MM.1S (cell line): ENCODE measurements at regions not wholly inside any gene's neighbourhood (a gene's known extent, or its start where the extent isn't known, plus 50 kb on each side); places are given as distances from the start of the nearest gene placed in this dataset.

Experiments used
- DNase-seq: peaks from one replicate; pipeline ENCODE4 v3.0.0-alpha.2; 2015
- H2AFZ ChIP-seq: fragments of 300-600 bp; sonication (generic); 2 replicates; pipeline ENCODE4 v1.6.0; 2016; ENCODE audit warnings: antibody characterized with exemption, low read length
- H3F3A ChIP-seq: fragments of 300-600 bp; sonication (generic); 2 replicates; pipeline ENCODE4 v1.6.1; 2016; ENCODE audit warnings: mild to moderate bottlenecking, antibody characterized with exemption, low read length, moderate library complexity, mixed read lengths; ENCODE audit not compliant: insufficient read depth
- H3K27ac ChIP-seq: fragments of 300-600 bp; sonication (generic); 2 replicates; pipeline ENCODE4 v1.5.1; 2016; ENCODE audit warnings: mild to moderate bottlenecking, low read length
- H3K27me3 ChIP-seq: fragments of 300-600 bp; sonication (generic); replicated peaks from 2 replicates; pipeline ENCODE4 v1.6.0; 2016; ENCODE audit warnings: low read length; ENCODE audit not compliant: insufficient read depth
- H3K36me3 ChIP-seq: fragments of 300-600 bp; sonication (generic); replicated peaks from 2 replicates; pipeline ENCODE4 v1.6.1; 2016; ENCODE audit warnings: mild to moderate bottlenecking, low read length, mixed read lengths; ENCODE audit not compliant: insufficient read depth
- H3K4me1 ChIP-seq: fragments of 300-600 bp; sonication (generic); 2 replicates; pipeline ENCODE4 v1.6.1; 2016; ENCODE audit warnings: low read length, mixed read lengths
- H3K4me2 ChIP-seq: fragments of 300-600 bp; sonication (generic); 2 replicates; pipeline ENCODE4 v1.6.0; 2016; ENCODE audit warnings: low read depth, low read length
- H3K4me3 ChIP-seq: fragments of 300-600 bp; sonication (generic); 2 replicates; pipeline ENCODE4 v1.5.1; 2016; ENCODE audit warnings: low read length, mixed read lengths
- H3K79me2 ChIP-seq: fragments of 300-600 bp; sonication (generic); 2 replicates; pipeline ENCODE4 v1.6.1; 2016; ENCODE audit warnings: mixed run types, low read length, mixed read lengths
- H3K9ac ChIP-seq: fragments of 300-600 bp; sonication (generic); 2 replicates; pipeline ENCODE4 v1.6.1; 2016; ENCODE audit warnings: low read length, mixed read lengths
- H3K9me2 ChIP-seq: fragments of 300-600 bp; sonication (generic); replicated peaks from 2 replicates; pipeline ENCODE4 v1.6.1; 2016; ENCODE audit warnings: mild to moderate bottlenecking, low read length, mixed read lengths; ENCODE audit not compliant: insufficient read depth
- H3K9me3 ChIP-seq: fragments of 300-600 bp; sonication (generic); replicated peaks from 2 replicates; pipeline ENCODE4 v1.6.1; 2016; ENCODE audit warnings: mild to moderate bottlenecking, low read length, mixed read lengths; ENCODE audit not compliant: insufficient read depth
- H4K20me1 ChIP-seq: fragments of 300-600 bp; sonication (generic); 2 replicates; pipeline ENCODE4 v1.6.1; 2016; ENCODE audit warnings: mild to moderate bottlenecking, low read length, moderate library complexity, mixed read lengths; ENCODE audit not compliant: insufficient read depth
- CTCF ChIP-seq: fragments of 300-600 bp; sonication (generic); IDR thresholded peaks from 2 replicates; pipeline ENCODE4 v1.5.1; 2016; ENCODE audit warnings: antibody characterized with exemption, low read length, mixed read lengths
- EZH2 ChIP-seq: fragments of 300-600 bp; sonication (generic); optimal IDR thresholded peaks from 2 replicates; pipeline ENCODE3; 2017; ENCODE audit warnings: low read depth, mild to moderate bottlenecking, antibody characterized with exemption, low read length, mixed read lengths
- EZH2phosphoT487 ChIP-seq: fragments of 300-600 bp; sonication (generic); IDR thresholded peaks from 2 replicates; pipeline ENCODE4 v1.6.1; 2018; ENCODE audit warnings: antibody characterized with exemption, low read length

DNA sequence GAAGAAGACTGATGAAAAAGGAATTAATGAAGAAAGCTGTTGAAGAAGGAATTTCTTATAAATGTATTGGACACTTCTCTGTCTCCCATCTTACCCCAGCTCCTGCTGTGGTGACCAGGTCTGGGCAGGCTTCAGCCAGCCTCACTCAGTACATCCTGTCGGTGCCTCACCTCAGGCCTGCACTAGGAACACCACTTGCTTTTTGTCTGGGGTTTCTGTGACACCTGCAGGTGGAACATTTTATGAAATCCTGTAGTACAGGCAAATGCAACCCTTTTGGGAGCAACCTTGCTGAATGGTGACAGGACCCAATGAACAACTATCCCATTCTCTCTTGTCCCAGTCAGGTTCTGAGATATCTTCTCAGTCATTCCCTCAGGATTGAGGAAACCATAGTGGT is 129.7 kb downstream of the PRDM13 start:
- Histone ChIP-seq H3K9me3 (no peaks in the 10 kb centered on the region), H3K79me2 (no peaks in the 10 kb centered on the region), H3K27me3 (no peaks in the 10 kb centered on the region), H3K4me1 (peaks cover 21% of the 10 kb centered on the region), H3K4me3 (no peak overlapping the region), H3K9me2 (no peaks in the 10 kb centered on the region), H4K20me1 (no peaks in the 10 kb centered on the region), H3F3A (no peaks in the 10 kb centered on the region), H3K27ac (no peak overlapping the region), H3K4me2 (no peak overlapping the region), H3K36me3 (no peaks in the 10 kb centered on the region), H2AFZ (no peak overlapping the region), H3K9ac (no peak overlapping the region)
- peak; percentile 55 for DNase-seq
- TF ChIP-seq EZH2phosphoT487 (no peak), CTCF (peak; percentile 23)

- no peak overlapping the region for H3K27ac ChIP-seq
- peaks cover 13% of the 10 kb centered on the region for H3K4me1 ChIP-seq
- H3K9me3 ChIP-seq: no peaks in the 10 kb centered on the region
- no peak overlapping the region for H3K4me2 ChIP-seq
- no peak overlapping the region for H2AFZ ChIP-seq
- no peaks in the 10 kb centered on the region for H3K27me3 ChIP-seq
- H3K79me2 ChIP-seq: no peaks in the 10 kb centered on the region
- H3K9ac ChIP-seq: no peak overlapping the region
- no peaks in the 10 kb centered on the region for H3F3A ChIP-seq
- H3K4me3 ChIP-seq: no peak overlapping the region
- H3K9me2 ChIP-seq: no peaks in the 10 kb centered on the region
- no peaks in the 10 kb centered on the region for H4K20me1 ChIP-seq
- DNase-seq: no peak
- no peaks in the 10 kb centered on the region for H3K36me3 ChIP-seq
- no peak for TF ChIP-seq CTCF
Measured at GRCh38 chr6:99739526-99739925, 132.9 kb downstream of the PRDM13 start.

- Histone ChIP-seq H4K20me1 (no peaks in the 10 kb centered on the region), H3K9me3 (no peaks in the 10 kb centered on the region), H3K9ac (no peak overlapping the region), H3K27me3 (no peaks in the 10 kb centered on the region), H3K4me1 (0 out of 2 replicates have a peak, but pooled peaks cover 5% of the 10 kb centered on the region), H2AFZ (no peak overlapping the region), H3K9me2 (no peaks in the 10 kb centered on the region), H3K4me2 (no peak overlapping the region), H3K4me3 (no peak overlapping the region), H3K79me2 (no peaks in the 10 kb centered on the region), H3K27ac (no peak overlapping the region), H3K36me3 (no peaks in the 10 kb centered on the region), H3F3A (no peaks in the 10 kb centered on the region)
- DNase-seq: no peak
- TF ChIP-seq EZH2 (no peak), CTCF (no peak), EZH2phosphoT487 (no peak)
Measured at GRCh38 chr6:99741092-99741491, 134.5 kb downstream of the PRDM13 start.

GRCh38 chr6:99743647-99744046 is 137.0 kb downstream of the PRDM13 start:
- Histone ChIP-seq H3K79me2 (no peaks in the 10 kb centered on the region), H3K9me3 (no peaks in the 10 kb centered on the region), H3K9ac (no peak overlapping the region), H4K20me1 (no peaks in the 10 kb centered on the region), H3K4me3 (no peak overlapping the region), H3F3A (no peaks in the 10 kb centered on the region), H3K36me3 (no peaks in the 10 kb centered on the region), H3K27ac (no peak overlapping the region), H3K9me2 (no peaks in the 10 kb centered on the region), H3K4me1 (no peaks in the 10 kb centered on the region), H2AFZ (no peak overlapping the region), H3K27me3 (no peaks in the 10 kb centered on the region), H3K4me2 (no peak overlapping the region)
- DNase-seq: no peak
- TF ChIP-seq EZH2phosphoT487 (no peak), CTCF (no peak), EZH2 (no peak)
